Lower leg skin (tissue), 3 donors: ENCODE measurements at regions not wholly inside any gene's neighbourhood (a gene's known extent, or its start where the extent isn't known, plus 50 kb on each side); places are given as distances from the start of the nearest gene placed in this dataset.

ENCODE experiments used
- POLR2A ChIP-seq, 2 donors: fragments of 450-650 bp; IDR thresholded peaks; one replicate each; pipeline ENCODE4 v1.6.1; 2016 to 2017; ENCODE audit warnings: antibody characterized with exemption in 2 of 2, mild to moderate bottlenecking in 1 of 2, moderate library complexity in 1 of 2
- TF ChIP-seq, protein P1 (sequence below), 3 donors: fragments of 450-650 bp; IDR thresholded peaks; one replicate each; pipeline ENCODE4 v1.5.1; 2016; ENCODE audit warnings: antibody characterized with exemption in 3 of 3, mild to moderate bottlenecking in 3 of 3, moderate library complexity in 2 of 3

DNA sequence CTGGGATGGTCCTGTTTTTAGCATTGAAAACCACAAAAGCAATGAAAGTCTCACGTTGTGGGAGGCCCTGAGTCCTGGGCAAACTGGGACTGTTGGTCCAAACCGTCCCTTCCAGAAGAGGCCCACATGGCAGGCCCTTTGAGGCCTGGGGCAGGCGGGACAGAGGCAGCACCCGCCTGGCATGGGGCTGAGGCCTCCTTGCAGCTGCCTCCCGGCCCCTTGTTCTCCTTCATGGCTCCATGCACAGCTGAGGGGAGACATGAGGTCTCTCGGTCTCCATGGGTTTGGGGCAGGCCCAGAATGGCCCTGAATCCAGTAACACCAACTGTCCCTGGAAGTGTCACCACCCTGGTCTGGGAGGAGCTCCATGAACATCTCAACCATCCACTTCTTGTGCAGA lies 61.9 kb downstream of the RRM2 start:
- TF ChIP-seq, protein P1, sequence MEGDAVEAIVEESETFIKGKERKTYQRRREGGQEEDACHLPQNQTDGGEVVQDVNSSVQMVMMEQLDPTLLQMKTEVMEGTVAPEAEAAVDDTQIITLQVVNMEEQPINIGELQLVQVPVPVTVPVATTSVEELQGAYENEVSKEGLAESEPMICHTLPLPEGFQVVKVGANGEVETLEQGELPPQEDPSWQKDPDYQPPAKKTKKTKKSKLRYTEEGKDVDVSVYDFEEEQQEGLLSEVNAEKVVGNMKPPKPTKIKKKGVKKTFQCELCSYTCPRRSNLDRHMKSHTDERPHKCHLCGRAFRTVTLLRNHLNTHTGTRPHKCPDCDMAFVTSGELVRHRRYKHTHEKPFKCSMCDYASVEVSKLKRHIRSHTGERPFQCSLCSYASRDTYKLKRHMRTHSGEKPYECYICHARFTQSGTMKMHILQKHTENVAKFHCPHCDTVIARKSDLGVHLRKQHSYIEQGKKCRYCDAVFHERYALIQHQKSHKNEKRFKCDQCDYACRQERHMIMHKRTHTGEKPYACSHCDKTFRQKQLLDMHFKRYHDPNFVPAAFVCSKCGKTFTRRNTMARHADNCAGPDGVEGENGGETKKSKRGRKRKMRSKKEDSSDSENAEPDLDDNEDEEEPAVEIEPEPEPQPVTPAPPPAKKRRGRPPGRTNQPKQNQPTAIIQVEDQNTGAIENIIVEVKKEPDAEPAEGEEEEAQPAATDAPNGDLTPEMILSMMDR (IDR thresholded peaks at IDR 0.05), result no peak
- TF ChIP-seq POLR2A (IDR thresholded peaks at IDR 0.05), result no peak
